Spleen (tissue), 7 donors: ENCODE measurements at regions not wholly inside any gene's neighbourhood (a gene's known extent, or its start where the extent isn't known, plus 50 kb on each side); places are given as distances from the start of the nearest gene placed in this dataset.

Experiments
- CTCF ChIP-seq, 11 experiments: fragments of 200-600 bp in 7 of 11; fragments of 450-650 bp in 4 of 11; sonication (generic) in 4 of 11; IDR thresholded peaks in 8 of 11; conservative IDR thresholded peaks in 3 of 11; 1 replicate in 7 of 11; 2 replicates in 4 of 11; pipeline versions ENCODE4 v1.4.0 to v1.8.0; 2016 to 2021; ENCODE audit warnings: antibody characterized with exemption in 11 of 11, inconsistent platforms in 4 of 11, mild to moderate bottlenecking in 1 of 11
- POLR2A ChIP-seq, 3 donors: fragments of 450-650 bp; IDR thresholded peaks; one replicate each; pipeline ENCODE4 v1.5.1; 2017; ENCODE audit warnings: antibody characterized with exemption in 3 of 3, mild to moderate bottlenecking in 1 of 3
- donor health status: DM: no; HTN: no; CAD: no; lungs with moderate emphysema.
- donor health status: DM: no; HTN: no; CAD: no.
- donor health status: DM: no; HTN: no; CAD: no.

GRCh38 chr6:78810146-78810545, 57.2 kb upstream of the IRAK1BP1 start:
- no peak for TF ChIP-seq CTCF (IDR thresholded peaks at IDR 0.05 in 8 of 11, conservative IDR thresholded peaks at IDR 0.05 in 3 of 11)
- TF ChIP-seq POLR2A (IDR thresholded peaks at IDR 0.05), result no peak
